DMS 273 treated with DMSO at 0.1 percent for 48 hours (cell line): ENCODE measurements at regions not wholly inside any gene's neighbourhood (a gene's known extent, or its start where the extent isn't known, plus 50 kb on each side); places are given as distances from the start of the nearest gene placed in this dataset.
"Not testable (repeated sequence)": the region's sequence is repeated elsewhere in the genome, so short reads cannot be mapped to it uniquely, and the experiment has no call there.

Source experiments
- DNase-seq: peaks from one replicate; lab custom pipeline; 2025; lab: John Stamatoyannopoulos, UW

DNA sequence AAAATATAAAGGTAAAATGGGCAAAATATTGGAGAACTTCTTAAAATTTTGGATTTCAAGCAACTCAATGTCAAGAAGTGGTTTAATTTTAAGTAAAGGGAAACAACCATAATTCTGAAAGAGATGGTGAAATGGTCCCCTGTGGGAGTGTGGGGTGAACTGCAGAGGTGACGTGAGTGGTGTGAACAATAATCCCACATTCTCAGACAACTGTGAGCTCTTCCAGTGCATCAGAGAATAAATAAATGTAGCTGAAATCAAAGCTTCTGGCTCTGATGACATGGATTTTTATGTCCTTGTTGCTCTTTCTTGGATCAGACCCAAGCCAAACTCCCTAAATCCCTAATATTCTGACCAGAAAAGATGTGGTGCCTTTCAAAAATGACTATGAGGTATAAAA lies 672.7 kb downstream of the ZEB2 start:
- DNase-seq = no peak

DNA sequence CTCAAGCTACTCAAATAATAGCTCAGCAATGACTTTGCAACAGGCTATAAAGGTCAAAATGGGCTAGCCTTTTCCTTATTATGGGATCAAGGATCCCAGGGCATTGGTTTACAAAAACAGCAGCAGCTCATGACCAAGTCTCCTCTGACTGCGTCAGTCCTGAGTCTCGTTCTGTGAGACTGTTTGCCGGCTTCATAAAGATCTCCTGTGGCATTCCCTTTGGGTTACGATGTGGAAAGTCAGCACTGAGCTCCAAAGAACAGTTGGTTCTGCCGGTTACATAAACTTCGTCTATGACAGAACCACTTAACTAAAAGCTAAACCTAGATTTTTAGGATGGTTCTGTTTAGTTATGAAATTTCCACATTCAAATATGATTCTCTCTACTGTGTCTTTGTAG lies 674.9 kb downstream of the ZEB2 start:
- no peak for DNase-seq

DNA sequence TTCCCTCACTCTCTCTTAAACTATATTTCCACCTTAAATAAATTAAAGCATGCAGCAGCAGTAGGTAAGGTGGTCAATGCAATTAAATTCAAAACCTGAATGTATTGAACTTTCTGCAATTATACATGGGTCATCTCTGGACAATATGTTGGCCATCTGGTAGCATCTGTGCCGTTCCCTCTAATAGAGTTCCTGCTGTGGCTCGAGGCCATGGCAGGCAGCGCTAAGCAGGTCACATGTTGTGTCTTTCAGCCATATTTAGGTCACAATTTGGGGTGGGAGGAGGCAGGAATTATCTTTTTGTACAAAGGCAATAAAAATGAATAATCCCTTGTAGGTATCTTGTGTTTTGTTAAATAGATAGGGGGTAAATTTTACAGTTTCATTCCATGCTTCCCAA lies 676.2 kb downstream of the ZEB2 start:
- no peak for DNase-seq

- no peak for DNase-seq
Measured at GRCh38 chr2:143842836-143843235, 677.1 kb downstream of the ZEB2 start.

DNA sequence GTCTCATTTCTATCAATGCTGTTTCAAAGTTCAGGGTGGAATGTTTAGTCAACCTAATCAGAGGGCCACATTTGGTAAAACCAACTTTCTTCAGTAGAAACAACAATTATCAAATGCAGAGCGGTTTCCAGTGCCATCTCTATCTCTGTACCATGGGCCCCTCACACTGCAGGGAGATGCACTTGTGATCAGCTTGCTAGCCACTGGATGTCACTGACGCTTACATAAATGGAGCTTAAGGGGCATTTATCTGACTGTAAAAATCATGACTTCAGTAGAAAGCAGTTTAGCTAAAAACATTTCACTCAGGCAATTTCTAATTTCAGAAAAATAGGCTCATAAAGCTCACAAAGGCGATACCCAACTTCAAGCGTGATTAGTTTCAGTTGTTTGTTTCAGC lies 678.0 kb downstream of the ZEB2 start:
- no peak for DNase-seq

DNA sequence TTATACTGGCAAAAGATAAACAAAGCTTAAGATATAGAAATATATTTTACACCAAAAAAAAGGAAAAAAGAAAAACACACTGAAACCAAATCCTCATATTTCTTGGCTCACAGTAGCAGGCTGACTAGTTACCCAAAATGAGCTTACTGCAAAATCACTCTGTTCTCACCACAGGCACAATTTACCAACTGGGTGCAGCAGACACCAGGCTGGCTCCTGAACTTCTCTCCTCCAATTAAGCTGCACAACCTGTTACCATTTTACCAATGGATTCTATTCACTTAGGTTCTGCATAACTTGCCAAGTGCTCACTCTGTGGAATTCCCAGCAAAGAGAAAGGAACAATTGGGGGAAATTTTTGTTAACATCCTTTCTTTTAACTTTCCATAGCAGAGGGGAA lies 679.3 kb downstream of the ZEB2 start:
- no peak for DNase-seq

GRCh38 chr2:143840194-143840593 lies 679.7 kb downstream of the ZEB2 start:
- no peak for DNase-seq

GRCh38 chr2:143839456-143839855 lies 680.5 kb downstream of the ZEB2 start:
- DNase-seq = no peak

GRCh38 chr2:143837055-143837454 lies 682.9 kb downstream of the ZEB2 start:
- DNase-seq = not testable (repeated sequence)

DNA sequence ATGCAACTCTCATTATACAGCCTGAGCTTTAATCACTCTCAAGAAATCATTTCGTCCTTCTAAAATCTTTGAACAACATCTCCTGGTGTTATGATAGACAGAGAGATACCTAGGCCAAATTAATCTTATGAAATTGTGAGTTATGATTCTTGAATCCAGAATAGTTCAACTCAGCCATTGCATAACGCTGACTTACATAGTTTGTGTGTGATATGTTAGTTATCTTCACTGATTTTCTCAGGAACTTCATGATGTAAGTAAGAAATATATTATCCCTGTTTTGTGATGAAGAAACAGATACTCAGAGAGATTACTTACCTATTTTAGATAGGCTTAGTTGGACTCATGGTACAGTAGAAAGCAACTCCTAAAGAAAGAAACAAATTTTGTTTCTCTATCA lies 684.4 kb downstream of the ZEB2 start:
- DNase-seq = no peak

DNA sequence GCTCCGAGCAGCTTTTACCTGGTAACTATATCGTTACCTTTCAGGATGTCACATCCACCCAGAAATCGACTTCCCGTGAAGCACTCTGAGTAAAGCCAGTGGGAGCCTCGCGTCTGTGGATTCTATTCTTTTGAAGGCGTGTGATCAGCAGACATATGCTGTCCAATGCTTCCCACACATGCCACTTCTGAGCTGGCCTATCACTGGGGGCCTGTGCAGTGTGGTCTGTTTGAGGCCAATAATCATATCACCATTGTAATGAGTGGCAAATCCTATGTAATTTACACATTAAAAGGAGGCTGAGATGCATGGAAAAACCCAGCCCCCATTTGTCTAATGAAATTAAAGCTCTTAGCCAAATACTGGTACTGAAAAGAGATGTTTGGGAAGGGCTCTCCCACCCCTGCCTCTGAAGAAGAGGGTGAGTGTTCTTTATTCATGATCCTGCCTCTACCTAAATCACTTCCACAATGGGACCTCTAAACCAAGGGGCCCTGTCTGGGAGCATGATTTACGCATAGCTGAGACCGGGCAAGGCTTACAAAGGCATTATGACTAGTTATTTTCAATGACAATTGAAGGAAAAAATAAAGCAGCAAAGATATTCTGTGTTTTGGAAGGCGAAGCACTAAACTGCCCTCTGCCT lies 686.8 kb downstream of the ZEB2 start:
- DNase-seq = no peak

GRCh38 chr2:143830476-143830875 lies 689.4 kb downstream of the ZEB2 start:
- DNase-seq = no peak

DNA sequence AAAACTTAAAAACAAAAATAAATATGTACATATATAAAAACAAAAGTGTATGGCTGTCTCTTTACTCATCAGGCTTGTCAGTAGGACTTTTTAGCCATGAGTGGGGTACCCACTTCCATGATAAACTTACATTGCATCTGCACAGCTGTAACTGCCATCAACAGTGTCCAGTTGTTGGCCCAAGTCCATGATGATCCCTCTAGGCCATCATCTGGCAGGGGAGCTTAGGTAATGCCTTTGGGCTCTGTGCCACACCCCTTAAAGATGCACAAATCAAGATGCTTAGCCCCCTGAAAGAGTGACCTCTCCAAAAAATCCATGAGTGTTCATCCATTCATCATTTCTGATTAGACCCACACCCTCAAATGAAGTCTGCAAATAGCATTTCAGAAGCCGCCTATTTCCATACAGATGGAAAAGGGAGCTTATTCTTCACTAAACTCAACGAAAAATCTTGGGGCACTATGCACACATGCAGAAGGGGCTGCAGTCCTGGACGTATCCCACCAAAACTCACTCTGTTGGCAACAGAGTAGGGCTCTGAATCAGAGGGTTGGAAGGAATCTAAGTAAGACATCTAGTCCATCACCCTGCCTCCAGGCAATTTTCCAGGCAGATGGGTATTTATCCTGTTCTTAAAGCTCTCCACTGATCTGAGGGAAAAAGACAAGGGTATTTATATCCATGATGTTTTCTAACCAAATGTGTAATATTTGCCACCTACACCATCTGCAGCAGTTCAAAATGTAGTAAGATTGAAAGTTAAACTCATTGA lies 691.0 kb downstream of the ZEB2 start:
- DNase-seq = no peak

- no peak for DNase-seq
Measured at GRCh38 chr2:143824791-143825190, 695.1 kb downstream of the ZEB2 start.

- no peak for DNase-seq
Measured at GRCh38 chr2:143823876-143824275, 694.7 kb downstream of the ARHGAP15 start.

DNA sequence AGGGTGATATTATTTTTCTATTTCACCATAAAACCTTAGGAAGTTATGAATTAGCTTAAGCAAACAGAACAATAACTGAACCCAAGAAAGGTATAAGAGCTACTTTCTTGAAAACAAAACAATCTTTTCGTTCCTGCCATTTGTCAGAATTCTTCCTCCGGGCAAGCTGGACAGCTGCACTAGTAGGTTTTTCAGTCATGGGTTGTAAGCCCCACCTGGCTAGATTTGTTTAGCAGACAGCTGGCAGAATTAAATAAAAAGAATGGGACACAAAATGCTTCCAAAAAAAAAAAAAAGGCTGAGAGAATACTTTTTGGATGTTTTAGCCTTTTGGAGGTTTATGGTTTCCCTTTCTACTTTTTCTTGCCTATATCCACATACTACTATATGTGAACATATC lies 694.1 kb downstream of the ARHGAP15 start:
- no peak for DNase-seq

DNA sequence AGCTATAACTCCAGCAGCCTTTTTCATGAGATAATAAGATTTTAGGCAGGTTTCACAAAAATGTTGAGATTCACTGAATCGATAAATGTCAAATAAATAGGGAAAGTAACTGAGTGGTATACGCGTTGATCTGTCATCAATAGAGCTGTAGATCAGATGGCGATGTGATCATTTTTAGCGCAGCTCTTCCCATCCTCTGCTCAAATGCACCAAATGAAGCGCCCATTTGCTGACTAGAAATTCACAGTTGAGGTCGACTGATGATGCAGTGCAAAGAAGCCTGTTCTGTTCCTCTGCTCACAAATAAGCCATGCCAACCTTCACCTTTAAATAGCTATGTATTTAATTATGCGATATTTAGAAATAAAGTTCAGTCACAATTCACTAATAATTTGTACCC lies 693.5 kb downstream of the ARHGAP15 start:
- DNase-seq = no peak

DNA sequence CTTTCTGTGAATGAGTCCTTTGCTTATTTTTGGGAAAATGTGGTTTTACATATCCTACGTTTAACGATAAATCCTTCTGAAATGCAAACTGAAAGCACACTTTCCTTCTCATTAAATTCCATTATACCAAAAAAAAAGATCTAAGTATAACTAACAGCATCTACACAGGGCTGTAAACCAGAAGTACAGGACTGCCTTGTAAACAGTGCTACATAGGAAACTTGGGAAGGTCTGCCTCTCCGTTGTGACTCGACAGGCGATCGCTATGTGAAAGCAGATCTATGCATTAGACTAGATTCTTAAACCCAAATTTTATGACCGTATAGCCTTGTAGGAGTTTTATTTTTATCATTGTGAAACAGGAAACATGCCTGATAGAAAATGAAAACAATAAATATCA lies 690.5 kb downstream of the ARHGAP15 start:
- no peak for DNase-seq

DNA sequence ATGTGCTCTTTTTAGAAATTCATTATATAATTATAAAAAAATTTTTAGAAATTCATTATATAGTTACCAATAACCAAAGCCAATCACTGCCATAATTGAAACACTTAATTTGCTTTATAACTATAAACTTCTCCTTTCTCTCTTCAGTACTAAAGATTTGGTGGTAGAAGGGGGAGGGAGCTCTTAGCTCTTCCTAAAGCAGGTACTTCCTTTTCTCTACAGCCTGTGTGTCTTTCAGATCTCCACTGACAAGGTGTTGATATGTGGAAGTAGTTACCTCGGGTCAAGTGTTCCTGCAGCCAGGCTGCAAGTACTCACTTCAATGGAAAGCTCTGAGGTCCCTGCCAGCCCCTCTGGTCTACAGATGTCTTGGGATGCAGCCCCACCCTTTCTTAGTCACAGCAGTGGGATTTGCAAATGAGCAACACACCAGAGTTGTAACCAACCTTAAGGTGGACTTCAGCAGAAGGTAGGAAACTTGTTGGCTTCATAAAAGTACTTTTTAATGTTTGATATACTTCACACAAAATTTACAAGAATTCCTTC lies 690.0 kb downstream of the ARHGAP15 start:
- DNase-seq = no peak
